Epidermal melanocyte (primary cell): ENCODE measurements at regions not wholly inside any gene's neighbourhood (a gene's known extent, or its start where the extent isn't known, plus 50 kb on each side); places are given as distances from the start of the nearest gene placed in this dataset.

Experiments used
- DNase-seq: peaks from one replicate; pipeline ENCODE4 v3.0.0; 2011; ENCODE audit warnings: low spot score; ENCODE audit not compliant: insufficient read length

DNA sequence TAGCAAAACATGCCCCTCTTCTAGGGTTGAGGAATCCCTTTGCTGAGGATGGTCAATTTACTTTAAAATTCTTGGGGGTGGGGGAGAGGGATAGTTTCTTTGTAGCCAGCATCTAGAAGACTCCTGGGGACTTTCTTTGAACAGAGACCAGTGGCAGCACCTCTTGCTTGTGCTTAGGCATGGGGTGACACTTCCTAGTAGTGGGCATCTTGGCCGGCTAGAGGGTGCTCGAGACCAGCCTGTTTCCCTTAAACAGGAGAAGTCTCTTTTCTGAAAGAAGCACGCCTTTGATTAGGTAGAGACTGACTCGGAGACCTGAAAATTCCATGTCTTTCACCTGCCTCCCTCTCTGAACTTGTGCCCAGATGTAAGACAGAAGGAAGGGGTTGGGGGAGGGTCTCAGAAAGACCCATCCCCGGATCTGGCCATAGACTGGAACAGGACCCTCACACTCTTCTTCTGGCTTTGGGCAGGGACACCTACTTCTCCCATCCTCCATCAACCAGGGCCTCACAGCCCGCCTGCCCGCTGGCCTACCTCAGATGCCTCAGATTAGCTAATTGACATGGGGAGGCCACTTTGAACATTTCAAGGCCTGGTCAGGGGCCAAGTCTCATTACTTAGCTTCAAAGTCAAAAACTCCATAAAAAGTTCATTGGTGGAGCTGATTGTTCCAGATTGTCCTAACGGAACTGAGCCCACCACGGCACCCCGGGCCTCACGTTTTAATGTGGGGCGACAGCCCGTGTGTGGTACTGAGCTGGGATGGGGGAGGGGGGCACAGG is 172.2 kb downstream of the CDC5L start:
- no peak for DNase-seq

DNA sequence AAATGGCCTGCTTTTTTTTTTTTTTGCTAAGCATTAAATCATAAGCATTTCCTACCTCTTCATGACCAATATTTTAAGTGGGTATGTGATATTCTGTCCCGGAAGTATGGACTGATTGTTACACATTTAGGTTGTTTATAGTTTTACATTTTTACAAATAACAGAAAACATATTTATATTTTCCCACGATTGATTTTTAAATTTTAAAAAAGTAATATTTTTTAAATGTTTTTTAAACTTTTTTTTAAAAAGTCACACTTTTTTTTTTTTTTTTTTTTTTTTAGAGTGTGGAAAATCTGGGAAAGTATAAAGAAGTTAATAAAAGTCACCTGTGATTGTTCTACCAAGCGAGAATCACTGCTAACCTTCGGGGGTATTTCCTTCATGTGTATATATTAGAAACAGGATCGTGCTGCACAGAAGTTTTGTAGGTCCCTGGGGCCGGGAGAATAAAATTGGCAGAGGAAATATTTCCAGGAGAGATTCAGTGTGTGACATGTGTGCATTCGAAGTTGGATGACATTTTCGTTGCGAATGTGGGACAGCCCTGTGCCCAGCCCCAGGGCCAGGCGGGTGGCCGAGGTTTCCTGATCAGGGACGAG is 173.1 kb downstream of the CDC5L start:
- DNase-seq = no peak

- no peak for DNase-seq
Measured at GRCh38 chr6:44561060-44561623, 173.6 kb downstream of the CDC5L start.

DNA sequence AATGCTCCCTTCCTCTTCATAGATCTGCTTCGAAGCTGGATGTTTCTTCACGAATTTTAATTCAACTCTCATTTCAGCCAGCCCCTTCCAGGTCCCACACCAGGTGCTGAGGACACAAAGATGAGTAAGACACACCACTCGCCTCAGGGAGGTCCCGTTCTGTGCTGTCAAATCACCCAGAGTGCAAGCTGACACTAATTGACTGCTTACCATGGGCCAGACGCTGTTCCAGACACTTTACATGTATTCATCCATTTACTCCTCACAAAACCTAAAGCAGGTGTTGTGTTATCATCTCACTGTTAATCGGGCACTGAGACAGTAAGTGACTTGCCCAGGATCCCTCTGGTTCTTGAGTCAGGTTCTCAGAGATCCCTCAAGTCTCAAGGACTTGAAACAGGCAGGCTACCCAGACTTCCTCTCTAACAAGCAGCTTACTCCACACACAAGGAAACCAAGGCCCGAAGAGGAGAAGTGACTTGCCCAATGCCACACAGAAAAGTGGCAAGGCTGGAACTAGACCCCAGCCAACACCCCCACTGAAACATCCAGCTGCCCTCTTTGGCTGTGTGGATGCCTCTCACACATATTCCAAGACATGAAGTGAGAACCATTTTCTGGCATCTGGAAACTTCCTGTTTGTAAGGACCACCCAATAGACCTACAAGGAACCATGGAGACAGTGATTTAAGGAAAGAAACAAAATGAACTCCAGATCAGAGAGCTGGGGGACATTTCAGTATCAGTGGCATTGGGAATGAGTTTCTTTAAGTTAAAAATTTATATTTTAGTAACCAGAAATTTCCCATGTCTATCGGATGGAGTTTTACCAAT is 174.5 kb downstream of the CDC5L start:
- no peak for DNase-seq

DNA sequence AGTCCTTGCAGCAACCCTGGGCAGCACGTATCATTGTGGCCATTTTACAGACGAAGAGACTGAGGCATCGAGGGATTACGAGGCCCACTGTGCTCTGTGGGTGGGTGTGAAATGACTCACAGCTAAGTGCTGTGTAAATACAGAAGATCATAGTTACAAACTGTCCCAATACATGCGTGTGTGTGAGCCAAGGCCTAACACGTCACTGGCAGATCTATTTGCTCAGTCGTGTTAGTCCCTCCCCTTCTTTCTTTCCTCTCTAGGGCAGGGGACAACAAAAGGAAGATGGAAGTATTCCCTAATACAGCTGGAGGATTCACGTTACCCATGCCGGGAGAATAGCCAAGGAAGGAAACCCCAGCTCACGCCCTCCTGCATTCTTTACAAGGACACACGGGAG is 175.9 kb downstream of the CDC5L start:
- no peak for DNase-seq

DNA sequence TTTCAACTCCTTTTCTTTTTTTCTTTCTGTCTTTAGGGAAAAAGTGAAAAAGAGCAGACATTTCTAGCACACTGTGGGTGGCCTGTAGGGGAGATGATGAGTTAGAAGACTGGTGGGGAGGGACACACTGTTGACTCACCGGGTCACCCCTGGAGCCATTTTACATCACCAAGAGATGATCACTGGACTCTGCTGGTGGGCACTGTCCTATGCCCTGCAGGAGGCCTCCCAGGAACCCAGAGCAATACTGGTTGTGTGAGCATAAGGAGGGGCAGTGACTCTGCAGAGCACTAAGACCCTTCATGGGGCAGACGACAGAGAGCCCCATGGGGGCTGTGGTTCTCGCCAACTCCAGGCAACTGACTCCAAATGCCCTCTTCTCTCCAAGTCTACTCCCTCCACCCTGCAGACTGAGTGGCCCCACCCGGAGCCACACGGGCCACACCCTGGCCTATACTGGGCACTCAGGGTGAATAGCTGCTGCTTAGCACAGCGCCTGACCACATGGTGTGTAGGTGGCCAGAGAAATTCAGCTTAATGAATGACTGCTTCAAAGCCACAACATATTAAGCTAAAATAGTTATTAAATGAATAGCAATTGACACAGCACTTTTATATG is 177.5 kb downstream of the CDC5L start:
- DNase-seq = no peak

DNA sequence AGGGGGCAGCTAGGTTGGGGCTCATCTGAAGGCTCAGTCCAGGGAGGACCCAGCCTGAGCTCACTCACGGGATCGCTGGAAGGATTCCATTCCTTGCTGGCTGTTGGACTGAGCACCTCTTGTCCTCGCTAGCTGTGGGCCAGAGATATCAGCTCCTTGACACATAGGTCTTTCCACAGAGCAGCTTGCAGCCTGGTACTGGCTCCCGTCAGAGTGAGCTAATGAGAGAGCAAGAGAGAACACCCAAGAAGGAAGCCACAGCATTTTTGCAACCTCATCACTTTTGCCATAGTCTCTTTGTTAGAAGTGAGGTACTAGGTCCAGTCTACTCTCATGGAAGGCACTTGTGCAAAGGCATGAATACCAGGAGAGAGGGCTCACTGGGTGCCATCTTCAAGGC is 179.9 kb downstream of the CDC5L start:
- DNase-seq = no peak

DNA sequence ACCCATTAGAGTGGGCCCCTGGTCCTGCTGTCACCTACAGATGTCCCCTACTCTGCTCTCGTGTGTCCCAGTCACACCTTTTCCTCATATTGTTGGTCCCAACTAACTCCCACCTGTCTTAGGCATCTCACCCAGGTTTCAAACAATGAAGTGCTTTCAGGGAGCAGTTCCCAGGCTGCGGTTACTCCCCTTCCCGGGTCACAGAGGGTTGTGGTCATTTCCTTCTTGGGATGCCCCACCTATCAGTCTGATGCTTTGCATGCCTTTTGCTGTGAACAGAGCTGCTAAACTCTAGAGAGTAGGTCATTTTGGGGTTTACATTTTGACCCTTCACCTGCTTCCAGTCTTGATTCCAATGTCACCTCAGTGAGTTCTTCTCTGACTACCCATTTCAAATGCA is 181.6 kb downstream of the CDC5L start:
- no peak for DNase-seq

GRCh38 chr6:44569931-44570385 is 182.5 kb downstream of the CDC5L start:
- peak; percentile 19 for DNase-seq

DNA sequence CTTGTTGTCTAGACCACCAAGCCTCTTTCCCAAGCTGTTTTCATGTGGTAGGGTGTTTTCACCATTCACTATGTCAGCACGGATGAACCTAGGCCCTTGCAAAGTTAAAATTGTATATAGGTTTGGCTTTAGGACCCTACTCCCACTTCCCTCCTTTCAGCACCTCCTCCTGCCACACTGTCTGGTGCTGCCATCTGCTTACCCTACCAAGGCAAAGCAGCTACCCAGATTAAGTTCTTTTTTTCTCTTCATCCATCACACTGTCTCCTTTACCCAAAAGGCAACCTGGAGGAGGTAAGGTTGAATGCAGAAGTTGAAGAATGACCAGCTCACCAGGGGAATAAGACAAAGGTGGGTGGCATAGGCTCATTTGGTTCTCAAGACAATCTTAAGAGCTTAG is 184.0 kb downstream of the CDC5L start:
- DNase-seq = no peak

DNA sequence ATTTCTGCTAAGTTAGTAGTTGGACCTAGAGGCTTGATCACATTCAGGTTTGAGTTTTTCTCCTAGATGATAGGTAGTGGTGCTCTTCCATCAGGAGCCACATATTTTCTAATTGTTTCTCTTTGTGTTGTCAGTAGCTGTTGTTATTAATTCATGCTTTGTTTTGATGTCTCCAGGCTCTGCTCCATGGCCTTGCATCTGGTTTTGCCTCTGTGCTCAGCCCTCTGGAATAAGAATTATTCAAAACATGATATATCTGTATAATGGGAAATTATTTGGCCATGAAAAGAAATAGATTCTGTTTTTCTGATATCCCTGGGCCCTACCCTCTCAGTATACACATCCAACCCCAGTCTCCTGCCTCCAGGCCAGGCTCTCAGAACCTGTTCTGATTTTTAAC is 184.8 kb downstream of the CDC5L start:
- no peak for DNase-seq

DNA sequence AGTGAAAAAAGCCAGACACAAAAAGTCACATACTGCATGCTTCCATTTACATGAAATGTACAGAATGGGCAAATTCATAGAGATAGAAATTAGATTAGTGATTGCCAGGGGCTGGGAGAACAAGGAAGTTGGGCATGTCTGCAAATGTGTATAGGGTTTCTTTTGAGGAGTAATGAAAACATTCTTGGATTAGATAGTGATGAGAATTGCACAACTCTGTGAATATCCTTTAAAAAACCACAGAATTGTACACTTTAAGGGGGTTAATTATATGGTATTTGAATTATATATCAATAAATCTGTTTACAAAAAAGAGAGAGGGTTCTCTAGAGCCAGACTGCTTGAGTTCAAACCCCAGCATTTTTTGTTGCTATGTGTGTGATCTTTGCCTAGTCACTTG is 188.1 kb downstream of the CDC5L start:
- DNase-seq = no peak

- DNase-seq = peak; percentile 23
Measured at GRCh38 chr6:44576132-44576631, 188.7 kb downstream of the CDC5L start.

- DNase-seq = no peak
Measured at GRCh38 chr6:44580901-44581300, 193.4 kb downstream of the CDC5L start.

- no peak for DNase-seq
Measured at GRCh38 chr6:44582930-44583329, 195.4 kb downstream of the CDC5L start.

DNA sequence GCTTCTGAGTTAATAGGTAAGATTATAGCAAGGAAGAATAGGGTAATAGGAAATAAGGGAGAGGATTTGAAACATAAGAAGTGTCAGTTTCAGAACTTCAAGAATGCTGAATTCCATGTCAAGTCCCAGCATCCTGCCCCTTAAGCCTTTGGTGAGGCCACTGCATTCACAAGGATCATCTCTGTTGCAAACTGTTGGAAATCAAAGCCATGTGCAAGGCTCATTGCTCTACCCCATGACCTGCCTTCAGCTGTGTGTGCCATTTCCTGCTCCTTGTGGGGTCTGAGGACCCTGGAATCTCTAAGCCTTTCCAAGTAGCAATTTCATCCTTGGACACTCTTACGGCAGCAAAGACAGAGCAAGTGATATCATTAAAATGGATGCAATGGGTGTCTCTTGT is 203.0 kb downstream of the CDC5L start:
- DNase-seq = no peak

DNA sequence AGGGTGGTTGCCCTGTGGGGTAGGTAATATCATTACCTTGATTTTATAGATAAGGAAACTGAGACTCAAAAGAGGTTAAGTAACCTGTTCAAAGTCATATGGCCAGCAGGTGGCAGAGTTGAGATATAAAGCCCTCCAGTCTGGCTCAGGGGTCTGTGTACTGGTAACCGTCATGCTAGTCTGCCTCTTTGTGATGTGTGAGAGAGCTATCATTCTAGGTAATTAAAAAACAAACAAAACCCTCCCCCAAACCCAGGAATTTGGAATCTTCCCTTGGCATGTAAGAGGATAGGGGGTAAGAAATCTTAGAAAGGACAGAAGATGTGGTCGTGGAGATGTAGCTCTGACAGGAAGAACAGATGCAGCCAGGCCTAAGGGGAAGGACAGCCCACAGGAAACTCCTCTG is 206.0 kb downstream of the CDC5L start:
- DNase-seq = no peak

- no peak for DNase-seq
Measured at GRCh38 chr6:44594481-44594880, 207.0 kb downstream of the CDC5L start.

DNA sequence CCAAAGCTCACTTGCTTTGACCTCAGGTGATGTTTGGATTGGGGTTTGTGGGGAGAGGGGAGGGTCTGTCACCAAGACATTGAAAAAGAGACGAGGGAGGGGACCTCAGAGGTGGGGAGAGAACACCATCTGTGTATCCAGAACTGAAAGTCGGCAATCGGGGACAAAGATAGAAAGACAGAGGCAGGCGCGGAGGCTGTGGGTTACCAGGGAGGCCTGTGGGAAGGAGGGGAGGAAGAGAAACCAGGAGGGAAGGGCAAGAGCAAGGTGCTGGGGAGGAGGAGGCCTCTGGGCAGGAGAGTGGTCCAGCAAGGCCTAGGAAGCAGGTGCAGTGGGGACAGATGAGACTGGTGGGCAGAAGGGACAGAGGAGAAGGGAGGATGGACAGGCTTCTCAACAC is 211.2 kb downstream of the CDC5L start:
- no peak for DNase-seq

GRCh38 chr6:44599672-44600071 is 212.2 kb downstream of the CDC5L start:
- no peak for DNase-seq

GRCh38 chr6:44603044-44603686 is 215.7 kb downstream of the CDC5L start:
- no peak for DNase-seq
